Esophagus squamous epithelium (tissue), 5 donors: ENCODE measurements at regions not wholly inside any gene's neighbourhood (a gene's known extent, or its start where the extent isn't known, plus 50 kb on each side); places are given as distances from the start of the nearest gene placed in this dataset.

ENCODE experiments used
- DNase-seq: peaks from one replicate; lab custom pipeline; 2025; lab: John Stamatoyannopoulos, UW
- H3K27ac ChIP-seq, 4 donors: fragments of 200-600 bp; sonication (generic); one replicate each; pipeline ENCODE4 v1.5.1; 2016 to 2019; ENCODE audit warnings: mild to moderate bottlenecking in 1 of 4
- H3K27me3 ChIP-seq, 4 donors: fragments of 200-600 bp; sonication (generic); 1 replicate in 3 of 4; 2 replicates in 1 of 4; pipeline versions ENCODE4 v1.5.1 to v1.6.0; 2017 to 2021; ENCODE audit warnings: antibody characterized with exemption in 1 of 4
- H3K36me3 ChIP-seq, 3 donors: fragments of 200-600 bp; sonication (generic); one replicate each; pipeline ENCODE4 v1.5.1; 2016 to 2019
- H3K4me1 ChIP-seq, 3 donors: fragments of 200-600 bp; sonication (generic); one replicate each; pipeline ENCODE4 v1.5.1; 2017 to 2019
- H3K4me3 ChIP-seq, 4 donors: fragments of 200-600 bp; sonication (generic); 1 replicate in 3 of 4; 2 replicates in 1 of 4; pipeline ENCODE4 v1.5.1; 2016 to 2019; ENCODE audit warnings: mild to moderate bottlenecking in 2 of 4, moderate library complexity in 1 of 4
- H3K9me3 ChIP-seq, 3 donors: fragments of 200-600 bp; sonication (generic); one replicate each; pipeline ENCODE4 v1.5.1; 2016 to 2019
- CTCF ChIP-seq, 6 experiments: fragments of 450-650 bp in 4 of 6; fragments of 200-600 bp in 2 of 6; sonication (generic) in 2 of 6; IDR thresholded peaks; one replicate each; pipeline ENCODE4 v1.5.1; 2016 to 2019; ENCODE audit warnings: antibody characterized with exemption in 6 of 6, mild to moderate bottlenecking in 4 of 6, moderate library complexity in 4 of 6
- POLR2A ChIP-seq, 4 donors: fragments of 450-650 bp; IDR thresholded peaks; one replicate each; pipeline ENCODE4 v1.6.1; 2017; ENCODE audit warnings: antibody characterized with exemption in 4 of 4, mild to moderate bottlenecking in 4 of 4, moderate library complexity in 3 of 4
- WGBS, 2 donors: methylation state at CpG; one replicate each; pipeline ENCODE4 v1.1.5; 2018; 5-methylcytosine and 5-hydroxymethylcytosine counted together
- intact Hi-C: fragments of 100-400 bp; cut with DNase I; formaldehyde crosslinking; loops from one replicate; pipeline ENCODE4 v1.15.0; 2022
- donor health status: DM: yes; HTN: yes; CAD: no.

DNA sequence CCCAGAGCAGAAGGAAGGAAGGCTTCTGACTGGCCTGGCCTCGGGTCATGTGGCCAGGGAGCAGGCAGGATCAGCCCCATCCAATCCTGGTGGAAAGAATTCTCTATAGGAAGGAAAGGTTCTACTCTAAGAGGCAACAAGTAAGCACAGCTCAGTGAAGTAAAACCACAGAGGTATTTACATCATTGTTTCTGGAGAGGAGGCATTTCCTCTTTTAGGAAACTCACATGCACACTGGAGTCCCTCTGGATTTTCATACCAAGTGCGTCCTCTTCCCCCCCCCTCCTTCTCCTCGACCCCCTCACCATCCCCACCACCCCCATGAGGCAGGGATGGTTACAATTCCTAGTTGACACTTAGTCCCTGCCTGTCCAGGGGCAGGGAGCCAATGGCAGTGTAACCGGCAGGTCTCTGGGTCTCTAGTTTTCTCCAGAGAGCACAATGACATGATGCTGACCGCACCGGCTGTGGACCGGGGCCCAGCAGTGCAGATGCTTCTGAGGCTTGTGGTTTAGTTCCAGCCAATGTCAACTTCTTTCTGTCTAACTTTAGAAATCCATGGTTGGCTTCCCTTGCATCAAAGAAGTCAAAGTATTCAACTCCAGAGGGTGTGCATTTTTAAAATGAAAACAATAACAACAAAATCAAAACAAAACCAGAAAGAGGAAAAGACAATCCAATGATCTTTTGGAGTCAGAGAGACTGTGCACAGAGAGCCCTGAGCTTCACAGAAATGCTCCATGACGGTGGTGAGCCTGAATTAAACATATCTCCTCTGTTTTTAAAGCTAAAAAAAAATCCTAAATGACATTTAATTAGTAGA lies 230.3 kb upstream of the TLE3 start:
- H3K27ac ChIP-seq, result peak overlapping the region in 1 of 4 donors; percentile 54
- 41 to 46% methylated on average over 8 of the region's 8 CpGs for WGBS, 2 donors

GRCh38 chr15:70327328-70327855 lies 229.7 kb upstream of the TLE3 start:
- H3K36me3 ChIP-seq, result no peaks in the 10 kb centered on the region
- H3K9me3 ChIP-seq, result peaks cover 0 to under 1% (median 0%) of the 10 kb centered on the region in 3 donors
- intact Hi-C loops, result no loop called here
- no peak for DNase-seq
- H3K4me3 ChIP-seq, result no peak overlapping the region
- TF ChIP-seq CTCF (IDR thresholded peaks at IDR 0.05) (no peak), POLR2A (IDR thresholded peaks at IDR 0.05) (no peak)
- 67 to 68% methylated on average over 3 of the region's 3 CpGs for WGBS, 2 donors
- peak overlapping the region in 1 of 4 donors; percentile 54 for H3K27ac ChIP-seq
- peaks cover 4 to 43% (median 16%) of the 10 kb centered on the region in 3 donors for H3K4me1 ChIP-seq
- H3K27me3 ChIP-seq, result peaks cover 0 to 34% (median 0%) of the 10 kb centered on the region in 4 donors

More for the DNA sequence above, 230.3 kb upstream of the TLE3 start:
- TF ChIP-seq CTCF (IDR thresholded peaks at IDR 0.05) (no peak), POLR2A (IDR thresholded peaks at IDR 0.05) (no peak)
- no peak overlapping the region for H3K4me3 ChIP-seq
- H3K4me1 ChIP-seq, result peaks cover 4 to 36% (median 15%) of the 10 kb centered on the region in 3 donors
- peaks cover 0 to 5% (median 0%) of the 10 kb centered on the region in 3 donors for H3K9me3 ChIP-seq
- DNase-seq, result no peak
- intact Hi-C loops, result no loop called here
- H3K27me3 ChIP-seq, result peaks cover 0 to 39% (median 0%) of the 10 kb centered on the region in 4 donors
- H3K36me3 ChIP-seq, result no peaks in the 10 kb centered on the region

DNA sequence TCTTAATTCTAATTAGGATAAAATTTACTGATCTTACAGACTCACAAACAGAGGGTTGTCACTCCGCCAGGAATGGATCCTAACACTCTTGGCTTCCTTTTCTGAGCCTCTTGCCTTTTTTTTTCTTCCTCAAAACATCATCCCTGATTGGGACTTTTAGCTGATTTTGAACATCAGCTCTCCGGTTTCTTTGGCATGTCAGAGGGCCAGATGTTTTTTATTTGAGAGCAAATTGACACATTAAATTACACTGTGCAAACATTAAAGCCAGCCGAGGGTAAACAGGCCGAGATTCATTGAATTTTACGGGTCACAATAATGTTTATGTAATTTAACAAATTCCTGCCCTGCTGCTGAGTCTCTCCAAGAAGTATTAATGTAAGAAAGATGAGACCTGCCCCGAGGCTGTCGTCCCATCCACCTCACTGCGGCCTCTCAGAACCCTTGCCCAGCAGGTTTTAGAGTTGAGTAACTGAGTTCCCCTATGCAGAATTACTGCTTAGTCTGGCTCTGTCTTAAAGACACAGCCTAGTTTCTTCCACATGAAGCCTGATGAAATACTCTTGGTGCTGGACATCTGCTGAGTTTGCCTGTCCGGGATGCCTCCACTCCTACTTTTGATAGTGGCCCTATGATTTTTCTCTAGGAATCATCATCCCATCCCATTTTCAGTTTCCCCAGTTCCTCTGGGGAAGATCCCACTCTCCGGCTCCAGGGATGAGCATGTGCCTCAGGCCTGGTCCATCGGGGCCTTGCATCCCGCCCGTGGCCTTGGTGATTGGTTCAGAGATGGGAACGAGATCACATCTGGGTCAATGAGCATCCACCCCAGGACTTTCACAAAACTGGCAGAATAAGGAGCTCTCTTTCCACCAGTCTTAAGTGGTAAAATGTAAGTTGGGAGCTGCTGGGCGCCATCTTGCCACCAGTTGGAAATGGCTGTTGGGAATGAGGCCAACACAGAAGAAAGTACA lies 226.6 kb upstream of the TLE3 start:
- intact Hi-C loops, result no loop called here
- Histone ChIP-seq H3K27me3 (peaks cover 0 to 25% (median 0%) of the 10 kb centered on the region in 4 donors), H3K4me1 (peaks cover 12 to 70% (median 20%) of the 10 kb centered on the region in 3 donors), H3K4me3 (no peak overlapping the region), H3K27ac (peak overlapping the region in 1 of 4 donors; percentile 64), H3K36me3 (no peaks in the 10 kb centered on the region), H3K9me3 (no peaks in the 10 kb centered on the region)
- no peak for TF ChIP-seq POLR2A (IDR thresholded peaks at IDR 0.05)
- TF ChIP-seq CTCF (IDR thresholded peaks at IDR 0.05), result no peak
- no peak for DNase-seq
- WGBS, 2 donors, result 37 to 59% methylated on average over 11 to 13 of the region's 15 CpGs

DNA sequence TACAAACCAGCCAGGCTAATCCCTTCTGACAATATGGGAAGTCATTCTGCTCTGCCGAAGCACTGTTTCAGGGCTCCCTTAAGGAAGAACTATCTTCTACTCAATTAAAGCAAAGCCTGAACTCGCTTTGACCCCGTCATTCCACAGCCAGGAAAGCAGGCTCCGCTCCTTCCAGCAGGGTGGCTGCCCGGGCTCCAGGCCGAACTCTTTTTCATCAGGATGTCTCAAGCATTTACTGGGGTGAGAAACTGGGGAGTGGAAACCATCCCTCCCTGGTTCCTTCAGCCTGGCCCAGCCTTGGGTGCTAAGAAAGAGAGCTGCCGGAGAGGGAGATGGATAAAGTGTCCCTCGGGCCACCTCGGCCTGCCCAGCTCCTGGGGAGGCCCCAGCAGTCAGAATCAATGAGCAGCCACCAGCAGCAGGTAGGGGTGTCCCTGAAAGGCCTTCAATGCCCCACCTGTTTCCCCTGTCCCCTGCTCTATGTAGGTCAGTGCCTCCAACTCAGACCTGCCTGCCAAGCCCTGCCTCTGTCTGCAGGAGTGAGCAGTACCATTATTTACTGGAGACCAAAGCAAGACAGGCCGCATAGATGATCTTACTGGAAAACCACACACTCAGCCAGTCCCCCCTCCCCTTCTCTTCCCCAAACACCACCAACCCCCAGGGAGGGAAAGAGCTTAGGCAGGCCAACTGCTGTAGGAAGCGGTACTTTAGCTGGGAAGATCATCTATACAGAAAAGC lies 225.6 kb upstream of the TLE3 start:
- Histone ChIP-seq H3K36me3 (no peaks in the 10 kb centered on the region), H3K27ac (peak overlapping the region in 3 of 4 donors; percentile 27 to 78 (median 64)), H3K27me3 (peaks cover 0 to 14% (median 0%) of the 10 kb centered on the region in 4 donors), H3K4me3 (no peak overlapping the region), H3K4me1 (peaks cover 12 to 63% (median 14%) of the 10 kb centered on the region in 3 donors), H3K9me3 (no peaks in the 10 kb centered on the region)
- intact Hi-C loops, result no loop called here
- TF ChIP-seq POLR2A (IDR thresholded peaks at IDR 0.05) (no peak), CTCF (IDR thresholded peaks at IDR 0.05) (no peak)
- no peak for DNase-seq
- 34 to 62% methylated on average over 8 to 10 of the region's 11 CpGs for WGBS, 2 donors
